Liver (tissue), 8 donors: ENCODE measurements at regions not wholly inside any gene's neighbourhood (a gene's known extent, or its start where the extent isn't known, plus 50 kb on each side); places are given as distances from the start of the nearest gene placed in this dataset.

ENCODE experiments used
- DNase-seq: peaks from one replicate; pipeline ENCODE4 v3.0.0-alpha.2; 2017; ENCODE audit warnings: low spot score
- H3K27ac ChIP-seq, 2 donors: one replicate each; pipeline ENCODE4 v1.7.0; 2013; ENCODE audit warnings: inconsistent platforms in 2 of 2, low read length in 2 of 2, control low read depth in 1 of 2, low read depth in 1 of 2, mild to moderate bottlenecking in 1 of 2
- H3K27me3 ChIP-seq, 4 donors: one replicate each; pipeline versions ENCODE4 v1.6.1 to v1.7.0; 2013; ENCODE audit warnings: low read length in 3 of 4, inconsistent platforms in 1 of 4, mild to moderate bottlenecking in 1 of 4, moderate library complexity in 1 of 4; ENCODE audit not compliant: control insufficient read depth in 4 of 4, insufficient read depth in 4 of 4
- H3K36me3 ChIP-seq, 4 donors: one replicate each; pipeline versions ENCODE4 v1.6.1 to v1.7.0; 2013; ENCODE audit warnings: low read length in 3 of 4, mild to moderate bottlenecking in 3 of 4, low read depth in 1 of 4, moderate library complexity in 1 of 4; ENCODE audit not compliant: control insufficient read depth in 4 of 4, insufficient read depth in 3 of 4
- H3K4me1 ChIP-seq, 4 donors: one replicate each; pipeline versions ENCODE4 v1.6.1 to v1.7.0; 2013; ENCODE audit warnings: low read length in 3 of 4, mild to moderate bottlenecking in 3 of 4, moderate library complexity in 1 of 4; ENCODE audit not compliant: control insufficient read depth in 4 of 4, insufficient read depth in 4 of 4
- H3K4me3 ChIP-seq, 3 donors: one replicate each; pipeline versions ENCODE4 v1.6.1 to v1.7.0; 2013; ENCODE audit warnings: low read length in 3 of 3, control low read depth in 1 of 3, low read depth in 1 of 3, mild to moderate bottlenecking in 1 of 3
- H3K9ac ChIP-seq, 2 donors: one replicate each; pipeline ENCODE4 v1.7.0; 2013; ENCODE audit warnings: low read length in 2 of 2, mild to moderate bottlenecking in 2 of 2, moderate library complexity in 2 of 2, control low read depth in 1 of 2, low read depth in 1 of 2
- H3K9me3 ChIP-seq, 4 donors: one replicate each; pipeline versions ENCODE4 v1.6.1 to v1.7.0; 2013; ENCODE audit warnings: low read length in 3 of 4; ENCODE audit not compliant: control insufficient read depth in 4 of 4
- FOXA1 ChIP-seq: IDR thresholded peaks from 2 replicates; pipeline ENCODE4 v1.6.1; 2016; ENCODE audit warnings: antibody characterized with exemption
- FOXA2 ChIP-seq: IDR thresholded peaks from 2 replicates; pipeline ENCODE4 v1.6.1; 2016; ENCODE audit warnings: antibody characterized with exemption
- GABPA ChIP-seq, 2 donors: IDR thresholded peaks in 1 of 2; conservative IDR thresholded peaks in 1 of 2; 2 replicates each; pipeline ENCODE4 v1.6.1; 2016; ENCODE audit warnings: antibody characterized with exemption in 2 of 2, mild to moderate bottlenecking in 1 of 2, moderate library complexity in 1 of 2
- HNF4A ChIP-seq, 2 donors: conservative IDR thresholded peaks; 2 replicates each; pipeline ENCODE4 v1.6.1; 2016; ENCODE audit warnings: antibody characterized with exemption in 2 of 2, mild to moderate bottlenecking in 2 of 2
- NR2F2 ChIP-seq: IDR thresholded peaks from 2 replicates; pipeline ENCODE4 v1.6.1; 2016; ENCODE audit warnings: antibody characterized with exemption
- RAD21 ChIP-seq, 2 donors: IDR thresholded peaks; 2 replicates each; pipeline ENCODE4 v1.6.1; 2016; ENCODE audit warnings: antibody characterized with exemption in 2 of 2, mild to moderate bottlenecking in 2 of 2
- RXRA ChIP-seq, 2 donors: IDR thresholded peaks; 2 replicates each; pipeline ENCODE4 v1.6.1; 2017 to 2018; ENCODE audit warnings: antibody characterized with exemption in 2 of 2, mild to moderate bottlenecking in 1 of 2
- TAF1 ChIP-seq: conservative IDR thresholded peaks from 2 replicates; pipeline ENCODE4 v1.6.1; 2016; ENCODE audit warnings: antibody characterized with exemption, mild to moderate bottlenecking
- YY1 ChIP-seq: IDR thresholded peaks from 2 replicates; pipeline ENCODE4 v1.6.1; 2016; ENCODE audit warnings: antibody characterized with exemption, mild to moderate bottlenecking
- WGBS: extraction: QIAGEN DNeasy Blood & Tissue Kit; methylation state at CpG from one replicate; pipeline ENCODE4 v1.1.7; 2013; 5-methylcytosine and 5-hydroxymethylcytosine counted together
- TF ChIP-seq, protein P1 (sequence below): IDR thresholded peaks from 2 replicates; pipeline ENCODE4 v1.6.1; 2016; ENCODE audit warnings: antibody characterized with exemption
- TF ChIP-seq, protein P2 (sequence below): IDR thresholded peaks from 2 replicates; pipeline ENCODE4 v1.6.1; 2016; ENCODE audit warnings: antibody characterized with exemption
- TF ChIP-seq, protein P3 (sequence below): fragments of 150-350 bp; IDR thresholded peaks from 2 replicates; pipeline ENCODE4 v1.5.1; 2017; ENCODE audit warnings: improper control_type of control experiment, low read depth, low read length; ENCODE audit not compliant: missing input control
- donor health status: healthy.
- donor health status: healthy.
- donor health status: healthy.
- donor health status: healthy.
- donor health status: healthy.

DNA sequence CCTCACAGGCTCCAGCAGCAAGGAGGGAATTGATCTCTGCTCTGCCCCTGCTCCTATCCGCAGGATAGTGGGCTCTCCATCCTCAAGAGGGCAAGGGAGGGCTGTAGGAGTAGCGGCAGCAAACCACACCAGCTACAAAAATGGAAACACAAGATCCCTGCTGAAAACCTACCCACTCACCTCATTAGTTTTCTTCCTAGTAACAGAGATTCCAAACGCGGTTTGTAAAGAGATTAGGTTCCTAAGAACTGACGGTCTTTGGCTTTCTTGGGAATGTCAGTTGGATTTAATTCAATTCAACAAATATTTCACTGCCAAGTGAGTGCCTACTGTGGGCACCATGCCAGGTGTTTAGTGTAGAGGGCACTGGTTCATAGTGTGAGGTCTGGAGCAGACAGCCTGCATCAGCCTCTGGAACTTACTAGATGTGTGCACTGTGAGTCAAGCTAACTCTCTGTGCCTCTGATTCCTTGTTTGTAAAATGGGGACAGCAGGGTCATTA lies 84.7 kb downstream of the MRPL46 start:
- no peak overlapping the region for H3K27ac ChIP-seq
- no peak overlapping the region for H3K4me3 ChIP-seq
- H3K9me3 ChIP-seq, result no peaks in the 10 kb centered on the region
- no peak for DNase-seq
- H3K9ac ChIP-seq, result no peak overlapping the region
- no peaks in the 10 kb centered on the region for H3K36me3 ChIP-seq
- no peaks in the 10 kb centered on the region for H3K4me1 ChIP-seq
- 31% methylated on average over 5 of the region's 5 CpGs for WGBS
- TF ChIP-seq GABPA (IDR thresholded peaks at IDR 0.05 in 1 of 2, conservative IDR thresholded peaks at IDR 0.05 in 1 of 2) (no peak), YY1 (no peak), NR2F2 (no peak), RAD21 (IDR thresholded peaks at IDR 0.05) (no peak), RXRA (IDR thresholded peaks at IDR 0.05) (no peak), FOXA1 (no peak), FOXA2 (no peak), TAF1 (no peak)
- TF ChIP-seq, protein P1, sequence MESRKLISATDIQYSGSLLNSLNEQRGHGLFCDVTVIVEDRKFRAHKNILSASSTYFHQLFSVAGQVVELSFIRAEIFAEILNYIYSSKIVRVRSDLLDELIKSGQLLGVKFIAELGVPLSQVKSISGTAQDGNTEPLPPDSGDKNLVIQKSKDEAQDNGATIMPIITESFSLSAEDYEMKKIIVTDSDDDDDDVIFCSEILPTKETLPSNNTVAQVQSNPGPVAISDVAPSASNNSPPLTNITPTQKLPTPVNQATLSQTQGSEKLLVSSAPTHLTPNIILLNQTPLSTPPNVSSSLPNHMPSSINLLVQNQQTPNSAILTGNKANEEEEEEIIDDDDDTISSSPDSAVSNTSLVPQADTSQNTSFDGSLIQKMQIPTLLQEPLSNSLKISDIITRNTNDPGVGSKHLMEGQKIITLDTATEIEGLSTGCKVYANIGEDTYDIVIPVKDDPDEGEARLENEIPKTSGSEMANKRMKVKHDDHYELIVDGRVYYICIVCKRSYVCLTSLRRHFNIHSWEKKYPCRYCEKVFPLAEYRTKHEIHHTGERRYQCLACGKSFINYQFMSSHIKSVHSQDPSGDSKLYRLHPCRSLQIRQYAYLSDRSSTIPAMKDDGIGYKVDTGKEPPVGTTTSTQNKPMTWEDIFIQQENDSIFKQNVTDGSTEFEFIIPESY, result no peak
- TF ChIP-seq, protein P2, sequence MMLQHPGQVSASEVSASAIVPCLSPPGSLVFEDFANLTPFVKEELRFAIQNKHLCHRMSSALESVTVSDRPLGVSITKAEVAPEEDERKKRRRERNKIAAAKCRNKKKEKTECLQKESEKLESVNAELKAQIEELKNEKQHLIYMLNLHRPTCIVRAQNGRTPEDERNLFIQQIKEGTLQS, result no peak
- TF ChIP-seq, protein P3, sequence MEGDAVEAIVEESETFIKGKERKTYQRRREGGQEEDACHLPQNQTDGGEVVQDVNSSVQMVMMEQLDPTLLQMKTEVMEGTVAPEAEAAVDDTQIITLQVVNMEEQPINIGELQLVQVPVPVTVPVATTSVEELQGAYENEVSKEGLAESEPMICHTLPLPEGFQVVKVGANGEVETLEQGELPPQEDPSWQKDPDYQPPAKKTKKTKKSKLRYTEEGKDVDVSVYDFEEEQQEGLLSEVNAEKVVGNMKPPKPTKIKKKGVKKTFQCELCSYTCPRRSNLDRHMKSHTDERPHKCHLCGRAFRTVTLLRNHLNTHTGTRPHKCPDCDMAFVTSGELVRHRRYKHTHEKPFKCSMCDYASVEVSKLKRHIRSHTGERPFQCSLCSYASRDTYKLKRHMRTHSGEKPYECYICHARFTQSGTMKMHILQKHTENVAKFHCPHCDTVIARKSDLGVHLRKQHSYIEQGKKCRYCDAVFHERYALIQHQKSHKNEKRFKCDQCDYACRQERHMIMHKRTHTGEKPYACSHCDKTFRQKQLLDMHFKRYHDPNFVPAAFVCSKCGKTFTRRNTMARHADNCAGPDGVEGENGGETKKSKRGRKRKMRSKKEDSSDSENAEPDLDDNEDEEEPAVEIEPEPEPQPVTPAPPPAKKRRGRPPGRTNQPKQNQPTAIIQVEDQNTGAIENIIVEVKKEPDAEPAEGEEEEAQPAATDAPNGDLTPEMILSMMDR, result no peak
- H3K27me3 ChIP-seq, result peaks cover 0 to 10% (median 0%) of the 10 kb centered on the region in 4 donors

DNA sequence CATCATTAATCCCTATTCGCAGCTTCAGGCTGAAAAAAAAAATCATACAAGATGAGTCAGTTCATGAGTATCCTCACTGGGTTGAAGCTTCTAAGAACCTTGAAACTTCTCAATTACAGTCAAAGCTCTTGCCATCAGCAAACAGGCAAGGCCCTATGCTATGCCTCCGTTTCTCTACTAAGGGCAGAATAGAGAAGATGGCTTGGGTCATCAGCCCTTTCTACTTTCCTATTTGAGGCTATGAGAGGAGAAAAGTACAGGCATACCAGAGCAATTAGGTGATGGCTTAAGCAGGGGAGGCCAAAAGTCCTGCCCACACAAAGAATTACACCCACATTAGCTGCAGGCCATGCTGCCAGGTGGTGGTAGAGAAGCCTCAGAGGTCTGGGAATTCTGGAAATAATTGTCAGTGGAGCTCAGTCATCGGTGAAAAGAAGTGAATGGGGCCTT lies 89.0 kb downstream of the MRPL46 start:
- WGBS, result 82% methylated on average over 3 of the region's 3 CpGs
- DNase-seq, result no peak
- no peaks in the 10 kb centered on the region for H3K4me1 ChIP-seq
- no peak overlapping the region for H3K27ac ChIP-seq
- H3K9ac ChIP-seq, result no peak overlapping the region
- no peaks in the 10 kb centered on the region for H3K36me3 ChIP-seq
- peaks cover 0 to 12% (median 0%) of the 10 kb centered on the region in 4 donors for H3K27me3 ChIP-seq
- H3K4me3 ChIP-seq, result no peak overlapping the region
- H3K9me3 ChIP-seq, result no peaks in the 10 kb centered on the region
- TF ChIP-seq RAD21 (IDR thresholded peaks at IDR 0.05), result no peak
- no peak for TF ChIP-seq HNF4A (conservative IDR thresholded peaks at IDR 0.05)
- TF ChIP-seq, protein P3, result no peak
- TF ChIP-seq RXRA (IDR thresholded peaks at IDR 0.05), result no peak
